Prostate gland (tissue), 2 donors: ENCODE measurements at regions not wholly inside any gene's neighbourhood (a gene's known extent, or its start where the extent isn't known, plus 50 kb on each side); places are given as distances from the start of the nearest gene placed in this dataset.

Experiments
- POLR2A ChIP-seq: fragments of 450-650 bp; IDR thresholded peaks from one replicate; pipeline ENCODE4 v1.6.1; 2016; ENCODE audit warnings: antibody characterized with exemption, mild to moderate bottlenecking
- TF ChIP-seq, protein P1 (sequence below), 4 experiments: fragments of 200-600 bp in 2 of 4; fragments of 450-650 bp in 2 of 4; sonication (generic) in 2 of 4; IDR thresholded peaks; 1 replicate in 3 of 4; 2 replicates in 1 of 4; pipeline ENCODE4 v1.5.1; 2016 to 2019; ENCODE audit warnings: antibody characterized with exemption in 4 of 4, mild to moderate bottlenecking in 2 of 4, moderate library complexity in 2 of 4

DNA sequence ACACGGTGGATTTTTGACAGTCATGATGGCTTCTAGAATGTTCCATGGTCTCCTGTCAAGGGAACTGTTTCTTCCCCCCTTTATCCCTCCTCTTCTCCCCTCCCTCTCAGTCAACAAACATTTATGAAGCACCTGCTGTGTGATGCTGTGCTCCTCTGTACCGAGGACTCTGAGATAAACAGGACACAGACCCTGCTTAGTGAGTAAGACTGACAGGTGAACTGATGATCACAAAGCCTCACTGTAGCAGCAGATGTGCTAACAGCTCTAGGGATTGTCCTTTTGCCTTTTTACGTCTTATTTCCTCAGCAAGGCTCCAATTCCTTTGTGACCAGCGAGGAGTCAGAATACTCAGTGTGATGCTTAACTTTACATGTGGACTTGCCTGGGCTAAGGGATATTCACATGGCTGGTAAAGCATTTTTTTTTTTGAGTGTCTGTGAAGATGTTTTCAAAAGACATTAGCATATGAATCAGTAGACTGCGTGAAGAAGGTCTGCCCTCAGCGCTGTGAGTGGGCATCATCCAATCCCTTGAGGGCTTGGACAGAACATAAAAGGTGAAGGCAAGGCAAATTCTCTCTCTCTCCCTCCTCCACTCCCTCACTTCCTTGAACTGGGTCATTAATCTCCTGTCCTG, 170.1 kb downstream of the ADRA2A start:
- TF ChIP-seq, protein P1, sequence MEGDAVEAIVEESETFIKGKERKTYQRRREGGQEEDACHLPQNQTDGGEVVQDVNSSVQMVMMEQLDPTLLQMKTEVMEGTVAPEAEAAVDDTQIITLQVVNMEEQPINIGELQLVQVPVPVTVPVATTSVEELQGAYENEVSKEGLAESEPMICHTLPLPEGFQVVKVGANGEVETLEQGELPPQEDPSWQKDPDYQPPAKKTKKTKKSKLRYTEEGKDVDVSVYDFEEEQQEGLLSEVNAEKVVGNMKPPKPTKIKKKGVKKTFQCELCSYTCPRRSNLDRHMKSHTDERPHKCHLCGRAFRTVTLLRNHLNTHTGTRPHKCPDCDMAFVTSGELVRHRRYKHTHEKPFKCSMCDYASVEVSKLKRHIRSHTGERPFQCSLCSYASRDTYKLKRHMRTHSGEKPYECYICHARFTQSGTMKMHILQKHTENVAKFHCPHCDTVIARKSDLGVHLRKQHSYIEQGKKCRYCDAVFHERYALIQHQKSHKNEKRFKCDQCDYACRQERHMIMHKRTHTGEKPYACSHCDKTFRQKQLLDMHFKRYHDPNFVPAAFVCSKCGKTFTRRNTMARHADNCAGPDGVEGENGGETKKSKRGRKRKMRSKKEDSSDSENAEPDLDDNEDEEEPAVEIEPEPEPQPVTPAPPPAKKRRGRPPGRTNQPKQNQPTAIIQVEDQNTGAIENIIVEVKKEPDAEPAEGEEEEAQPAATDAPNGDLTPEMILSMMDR (IDR thresholded peaks at IDR 0.05), result no peak
- no peak for TF ChIP-seq POLR2A
